ENCODE measurements at regions not wholly inside any gene's neighbourhood (a gene's known extent, or its start where the extent isn't known, plus 50 kb on each side); places are given as distances from the start of the nearest gene placed in this dataset.

DNA sequence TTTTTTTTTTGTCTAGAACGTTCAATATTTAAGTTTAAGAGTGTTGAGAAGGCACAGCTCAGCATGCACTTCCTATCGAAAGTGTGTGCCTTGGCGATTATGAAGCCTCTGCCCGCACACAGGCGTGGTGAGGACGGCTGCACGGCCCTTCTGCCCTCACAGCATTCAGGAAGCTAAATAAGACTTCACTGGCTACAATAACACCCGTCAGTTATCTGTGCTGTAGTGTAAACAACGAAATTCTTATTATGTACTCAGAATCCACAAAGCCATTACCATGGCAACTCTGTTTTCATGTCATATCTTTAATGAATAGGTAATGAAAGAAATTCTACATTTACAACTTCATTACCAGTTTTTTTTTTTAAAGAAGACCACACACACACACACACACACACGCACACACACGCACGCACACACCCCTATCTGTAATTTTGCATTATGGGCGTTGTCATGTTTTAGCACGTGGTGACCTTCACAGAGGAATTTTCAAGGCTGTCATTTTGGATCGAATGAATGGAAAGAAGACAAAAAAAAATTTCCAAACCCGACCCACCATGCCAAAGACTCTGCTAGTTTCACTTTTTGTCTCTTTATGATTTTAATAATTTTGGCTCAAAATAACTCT is 254.8 kb upstream of the CTBP2 start:
- Histone ChIP-seq H3K36me3 (replicated peaks in 1 of 2) (no peaks in the 10 kb centered on the region), H3K27me3 (no peaks in the 10 kb centered on the region), H3K9me3 (replicated peaks in 1 of 3) (no peaks in the 10 kb centered on the region), H3K27ac (no peak overlapping the region), H3K4me3 (peak overlapping the region in 1 of 4 donors; percentile 36), H3K4me1 (replicated peaks in 1 of 2) (no peaks in the 10 kb centered on the region)
- TF ChIP-seq POLR2A (IDR thresholded peaks at IDR 0.05): no peak
- TF ChIP-seq, protein P1, sequence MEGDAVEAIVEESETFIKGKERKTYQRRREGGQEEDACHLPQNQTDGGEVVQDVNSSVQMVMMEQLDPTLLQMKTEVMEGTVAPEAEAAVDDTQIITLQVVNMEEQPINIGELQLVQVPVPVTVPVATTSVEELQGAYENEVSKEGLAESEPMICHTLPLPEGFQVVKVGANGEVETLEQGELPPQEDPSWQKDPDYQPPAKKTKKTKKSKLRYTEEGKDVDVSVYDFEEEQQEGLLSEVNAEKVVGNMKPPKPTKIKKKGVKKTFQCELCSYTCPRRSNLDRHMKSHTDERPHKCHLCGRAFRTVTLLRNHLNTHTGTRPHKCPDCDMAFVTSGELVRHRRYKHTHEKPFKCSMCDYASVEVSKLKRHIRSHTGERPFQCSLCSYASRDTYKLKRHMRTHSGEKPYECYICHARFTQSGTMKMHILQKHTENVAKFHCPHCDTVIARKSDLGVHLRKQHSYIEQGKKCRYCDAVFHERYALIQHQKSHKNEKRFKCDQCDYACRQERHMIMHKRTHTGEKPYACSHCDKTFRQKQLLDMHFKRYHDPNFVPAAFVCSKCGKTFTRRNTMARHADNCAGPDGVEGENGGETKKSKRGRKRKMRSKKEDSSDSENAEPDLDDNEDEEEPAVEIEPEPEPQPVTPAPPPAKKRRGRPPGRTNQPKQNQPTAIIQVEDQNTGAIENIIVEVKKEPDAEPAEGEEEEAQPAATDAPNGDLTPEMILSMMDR (IDR thresholded peaks at IDR 0.05): no peak
- intact Hi-C loops (cut with DNase I): no loop called here
- WGBS, 4 donors: 44 to 53% (median 49%) methylated on average over 16 of the region's 16 CpGs
- DNase-seq: no peak

- Histone ChIP-seq H3K4me1 (replicated peaks in 1 of 2) (no peaks in the 10 kb centered on the region), H3K4me3 (no peak overlapping the region), H3K27ac (no peak overlapping the region), H3K36me3 (replicated peaks in 1 of 2) (no peaks in the 10 kb centered on the region), H3K9me3 (replicated peaks in 1 of 3) (no peaks in the 10 kb centered on the region), H3K27me3 (no peaks in the 10 kb centered on the region)
- no peak for DNase-seq
- intact Hi-C loops (cut with DNase I): no loop called here
- TF ChIP-seq, protein P1 (IDR thresholded peaks at IDR 0.05): no peak
- no peak for TF ChIP-seq POLR2A (IDR thresholded peaks at IDR 0.05)
- 68 to 78% (median 72%) methylated on average over 2 of the region's 2 CpGs for WGBS, 4 donors
Measured at GRCh38 chr10:125411724-125412123, 251.4 kb upstream of the CTBP2 start.

DNA sequence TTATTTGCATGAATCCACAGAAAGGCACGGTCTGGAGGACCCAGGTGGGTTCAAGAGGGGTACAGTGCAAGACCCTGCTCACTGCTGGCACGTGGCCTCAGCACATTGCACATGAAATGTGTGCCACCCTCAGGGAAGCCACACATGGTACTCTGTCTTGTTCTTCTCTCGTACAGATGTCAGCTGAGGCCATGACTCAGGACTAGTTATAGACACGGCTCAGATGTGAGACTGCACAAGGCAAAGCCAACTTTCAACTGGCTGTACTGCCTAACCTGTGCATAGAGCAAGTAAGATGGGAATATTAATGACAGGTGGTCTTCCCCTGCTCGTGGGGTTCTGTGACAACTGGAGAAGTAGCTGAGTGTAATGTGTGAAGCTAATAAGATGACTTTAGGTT is 249.4 kb upstream of the CTBP2 start:
- 66 to 72% (median 69%) methylated on average over 4 to 5 of the region's 5 CpGs for WGBS, 4 donors

GRCh38 chr10:125407557-125407956 is 247.2 kb upstream of the CTBP2 start:
- no peak overlapping the region for H3K4me3 ChIP-seq
- no peak for DNase-seq
- no peak for TF ChIP-seq POLR2A (IDR thresholded peaks at IDR 0.05)
- TF ChIP-seq, protein P1 (IDR thresholded peaks at IDR 0.05): no peak
- H3K27me3 ChIP-seq: no peaks in the 10 kb centered on the region
- WGBS, 4 donors: 78 to 96% (median 93%) methylated on average over 1 of the region's 1 CpG
- H3K27ac ChIP-seq: no peak overlapping the region
- H3K9me3 ChIP-seq (replicated peaks in 1 of 3): no peaks in the 10 kb centered on the region
- intact Hi-C loops (cut with DNase I): no loop called here
- H3K36me3 ChIP-seq (replicated peaks in 1 of 2): no peaks in the 10 kb centered on the region
- no peaks in the 10 kb centered on the region for H3K4me1 ChIP-seq (replicated peaks in 1 of 2)

More for the DNA sequence above, 249.4 kb upstream of the CTBP2 start:
- no peaks in the 10 kb centered on the region for H3K4me1 ChIP-seq (replicated peaks in 1 of 2)
- intact Hi-C loops (cut with DNase I): no loop called here
- no peaks in the 10 kb centered on the region for H3K9me3 ChIP-seq (replicated peaks in 1 of 3)
- no peak for DNase-seq
- no peaks in the 10 kb centered on the region for H3K36me3 ChIP-seq (replicated peaks in 1 of 2)
- H3K27ac ChIP-seq: no peak overlapping the region
- no peaks in the 10 kb centered on the region for H3K27me3 ChIP-seq
- TF ChIP-seq POLR2A (IDR thresholded peaks at IDR 0.05): no peak
- TF ChIP-seq, protein P1 (IDR thresholded peaks at IDR 0.05): no peak
- no peak overlapping the region for H3K4me3 ChIP-seq

Measured in adrenal gland (tissue), 9 donors.